ENCODE measurements at regions not wholly inside any gene's neighbourhood (a gene's known extent, or its start where the extent isn't known, plus 50 kb on each side); places are given as distances from the start of the nearest gene placed in this dataset.

- Histone ChIP-seq H3K36me3 (ENCODE audit: control insufficient read depth, insufficient read depth, low read length) (no peaks in the 10 kb centered on the region), H3K9me3 (ENCODE audit: control insufficient read depth, low read length) (no peaks in the 10 kb centered on the region), H3K4me1 (ENCODE audit: control insufficient read depth, insufficient read depth, low read length) (no peaks in the 10 kb centered on the region), H3K27ac (ENCODE audit: low read depth, low read length) (no peak overlapping the region), H3K9ac (ENCODE audit: extremely low read depth, low read length, poor library complexity, severe bottlenecking) (no peak overlapping the region), H3K27me3 (ENCODE audit: control insufficient read depth, insufficient read depth, low read length, poor library complexity, severe bottlenecking) (no peaks in the 10 kb centered on the region), H3K4me3 (ENCODE audit: low read length) (no peak overlapping the region)
- Mint-ChIP-seq H3K4me1 (no peaks in the 10 kb centered on the region), H3K27ac (no peak overlapping the region), H3K4me3 (no peak overlapping the region), H3K9me3 (no peaks in the 10 kb centered on the region), H3K27me3 (ENCODE audit: insufficient read depth) (no peaks in the 10 kb centered on the region), H3K36me3 (ENCODE audit: low read depth) (no peaks in the 10 kb centered on the region)
- DNase-seq: no peak
- 93 to 98% methylated on average over 4 of the region's 4 CpGs for WGBS, 2 experiments (ENCODE audit: insufficient coverage in 1 of 2, insufficient read length in 1 of 2)
- no peak for TF ChIP-seq CTCF (conservative IDR thresholded peaks at IDR 0.05)
Observed at GRCh38 chr2:17101596-17101995, 416.6 kb downstream of the RAD51AP2 start.

GRCh38 chr2:17101091-17101490 is 417.1 kb downstream of the RAD51AP2 start:
- no peaks in the 10 kb centered on the region for H3K27me3 Mint-ChIP-seq (ENCODE audit: insufficient read depth)
- no peaks in the 10 kb centered on the region for H3K4me1 Mint-ChIP-seq
- 60 to 87% methylated on average over 1 of the region's 1 CpG for WGBS, 2 experiments (ENCODE audit: insufficient coverage in 1 of 2, insufficient read length in 1 of 2)
- no peak overlapping the region for H3K4me3 ChIP-seq (ENCODE audit: low read length)
- H3K4me1 ChIP-seq (ENCODE audit: control insufficient read depth, insufficient read depth, low read length): no peaks in the 10 kb centered on the region
- no peak for TF ChIP-seq CTCF (conservative IDR thresholded peaks at IDR 0.05)
- H3K9me3 Mint-ChIP-seq: no peaks in the 10 kb centered on the region
- H3K9me3 ChIP-seq (ENCODE audit: control insufficient read depth, low read length): no peaks in the 10 kb centered on the region
- no peaks in the 10 kb centered on the region for H3K27me3 ChIP-seq (ENCODE audit: control insufficient read depth, insufficient read depth, low read length, poor library complexity, severe bottlenecking)
- no peaks in the 10 kb centered on the region for H3K36me3 Mint-ChIP-seq (ENCODE audit: low read depth)
- no peak overlapping the region for H3K9ac ChIP-seq (ENCODE audit: extremely low read depth, low read length, poor library complexity, severe bottlenecking)
- DNase-seq: no peak
- H3K36me3 ChIP-seq (ENCODE audit: control insufficient read depth, insufficient read depth, low read length): no peaks in the 10 kb centered on the region
- no peak overlapping the region for H3K27ac ChIP-seq (ENCODE audit: low read depth, low read length)
- H3K4me3 Mint-ChIP-seq: no peak overlapping the region
- no peak overlapping the region for H3K27ac Mint-ChIP-seq

- Mint-ChIP-seq H3K4me1 (no peaks in the 10 kb centered on the region), H3K9me3 (no peaks in the 10 kb centered on the region), H3K4me3 (no peak overlapping the region), H3K27me3 (ENCODE audit: insufficient read depth) (peaks cover 4% of the 10 kb centered on the region), H3K36me3 (ENCODE audit: low read depth) (no peaks in the 10 kb centered on the region), H3K27ac (no peak overlapping the region)
- no peak for TF ChIP-seq CTCF (conservative IDR thresholded peaks at IDR 0.05)
- no peaks in the 10 kb centered on the region for H3K27me3 ChIP-seq (ENCODE audit: control insufficient read depth, insufficient read depth, low read length, poor library complexity, severe bottlenecking)
- 86% methylated on average over 1 of the region's 2 CpGs; no CpG with 5 or more reads in 1 of the 2 experiments for WGBS, 2 experiments (ENCODE audit: insufficient coverage in 1 of 2, insufficient read length in 1 of 2)
- no peak overlapping the region for H3K27ac ChIP-seq (ENCODE audit: low read depth, low read length)
- H3K9me3 ChIP-seq (ENCODE audit: control insufficient read depth, low read length): no peaks in the 10 kb centered on the region
- H3K9ac ChIP-seq (ENCODE audit: extremely low read depth, low read length, poor library complexity, severe bottlenecking): no peak overlapping the region
- no peaks in the 10 kb centered on the region for H3K36me3 ChIP-seq (ENCODE audit: control insufficient read depth, insufficient read depth, low read length)
- H3K4me3 ChIP-seq (ENCODE audit: low read length): no peak overlapping the region
- no peaks in the 10 kb centered on the region for H3K4me1 ChIP-seq (ENCODE audit: control insufficient read depth, insufficient read depth, low read length)
- no peak for DNase-seq
Observed at GRCh38 chr2:17095340-17095739, 422.9 kb downstream of the RAD51AP2 start.

Data from endodermal cell (in vitro differentiated cells).